T1000 (cell line): ENCODE measurements at regions not wholly inside any gene's neighbourhood (a gene's known extent, or its start where the extent isn't known, plus 50 kb on each side); places are given as distances from the start of the nearest gene placed in this dataset.

Experiments
- DNase-seq: peaks from one replicate; lab custom pipeline; 2025; ENCODE audit warnings: mixed read lengths; lab: John Stamatoyannopoulos, UW

- DNase-seq = no peak
These were observed 1266.8 kb downstream of the BRD1 start for GRCh38 chr22:48560836-48561235.

- DNase-seq = no peak
These were observed 1267.3 kb downstream of the BRD1 start for GRCh38 chr22:48560389-48560751.

- DNase-seq = no peak
These were observed 1267.9 kb downstream of the BRD1 start for GRCh38 chr22:48559647-48560388.

- no peak for DNase-seq
These were observed 1268.9 kb downstream of the BRD1 start for GRCh38 chr22:48558606-48559402.

- no peak for DNase-seq
These were observed 1269.7 kb downstream of the BRD1 start for GRCh38 chr22:48558016-48558415.

- DNase-seq = no peak
These were observed 1270.2 kb downstream of the BRD1 start for GRCh38 chr22:48557473-48557872.

GRCh38 chr22:48556751-48557150 lies 1270.9 kb downstream of the BRD1 start:
- DNase-seq = no peak

- no peak for DNase-seq
These were observed 1271.5 kb downstream of the BRD1 start for GRCh38 chr22:48556222-48556621.

- DNase-seq = no peak
These were observed 1272.1 kb downstream of the BRD1 start for GRCh38 chr22:48555606-48556005.

GRCh38 chr22:48554893-48555572 lies 1272.6 kb downstream of the BRD1 start:
- DNase-seq = no peak

GRCh38 chr22:48553694-48554308 lies 1273.9 kb downstream of the BRD1 start:
- no peak for DNase-seq

GRCh38 chr22:48553119-48553518 lies 1274.6 kb downstream of the BRD1 start:
- no peak for DNase-seq

GRCh38 chr22:48551716-48552268 lies 1275.9 kb downstream of the BRD1 start:
- DNase-seq = no peak

- DNase-seq = no peak
These were observed 1276.6 kb downstream of the BRD1 start for GRCh38 chr22:48551061-48551460.

GRCh38 chr22:48548391-48548790 lies 1279.3 kb downstream of the BRD1 start:
- no peak for DNase-seq

GRCh38 chr22:48547971-48548370 lies 1279.7 kb downstream of the BRD1 start:
- DNase-seq = no peak

GRCh38 chr22:48546653-48547424 lies 1280.8 kb downstream of the BRD1 start:
- DNase-seq = no peak

GRCh38 chr22:48545987-48546386 lies 1281.7 kb downstream of the BRD1 start:
- DNase-seq = no peak

- DNase-seq = no peak
These were observed 1286.1 kb downstream of the BRD1 start for GRCh38 chr22:48541401-48542098.

- no peak for DNase-seq
These were observed 1288.4 kb downstream of the BRD1 start for GRCh38 chr22:48539261-48539660.
